Cardiac muscle cell (in vitro differentiated cells and primary cell): ENCODE measurements at regions not wholly inside any gene's neighbourhood (a gene's known extent, or its start where the extent isn't known, plus 50 kb on each side); places are given as distances from the start of the nearest gene placed in this dataset.

Experiments used
- DNase-seq, 2 donors: peaks; one replicate each; pipeline versions ENCODE4 v3.0.0 to v3.0.0-alpha.2; 2010 to 2017; ENCODE audit warnings: low read depth in 1 of 2, low spot score in 1 of 2
- H3K27ac ChIP-seq: fragments of 200-600 bp; sonication (generic); 2 replicates; pipeline ENCODE4 v1.5.1; 2016
- H3K27me3 ChIP-seq: fragments of 200-600 bp; sonication (generic); 2 replicates; pipeline ENCODE4 v1.6.0; 2016; ENCODE audit warnings: control low read depth
- H3K36me3 ChIP-seq: fragments of 200-600 bp; sonication (generic); 2 replicates; pipeline ENCODE4 v1.5.1; 2016; ENCODE audit warnings: control low read depth
- H3K4me1 ChIP-seq: fragments of 200-600 bp; sonication (generic); 2 replicates; pipeline ENCODE4 v1.8.1; 2017; ENCODE audit warnings: low read depth, mild to moderate bottlenecking, mixed run types
- H3K4me3 ChIP-seq: fragments of 200-600 bp; sonication (generic); 2 replicates; pipeline ENCODE4 v1.5.1; 2016; ENCODE audit warnings: mild to moderate bottlenecking
- H3K9me3 ChIP-seq: fragments of 200-600 bp; sonication (generic); 2 replicates; pipeline ENCODE4 v1.5.1; 2017; ENCODE audit warnings: low read depth, mild to moderate bottlenecking, control low read depth
- CTCF ChIP-seq: IDR thresholded peaks from 2 replicates; pipeline ENCODE4 v1.5.1; 2012; ENCODE audit warnings: low read depth, mild to moderate bottlenecking, low read length

GRCh38 chr6:134866563-134866962 lies 83.3 kb downstream of the ALDH8A1 start:
- Histone ChIP-seq H3K9me3 (no peaks in the 10 kb centered on the region), H3K27me3 (no peaks in the 10 kb centered on the region), H3K27ac (no peak overlapping the region), H3K36me3 (no peaks in the 10 kb centered on the region), H3K4me1 (no peaks in the 10 kb centered on the region), H3K4me3 (no peak overlapping the region)
- DNase-seq, result no peak
- no peak for TF ChIP-seq CTCF

GRCh38 chr6:134864558-134864957 lies 85.3 kb downstream of the ALDH8A1 start:
- DNase-seq, result no peak
- H3K27ac ChIP-seq, result no peak overlapping the region
- H3K4me1 ChIP-seq, result no peaks in the 10 kb centered on the region
- H3K36me3 ChIP-seq, result no peaks in the 10 kb centered on the region
- H3K9me3 ChIP-seq, result no peaks in the 10 kb centered on the region
- no peak overlapping the region for H3K4me3 ChIP-seq
- no peak for TF ChIP-seq CTCF
- no peaks in the 10 kb centered on the region for H3K27me3 ChIP-seq

GRCh38 chr6:134863763-134864510 lies 86.0 kb downstream of the ALDH8A1 start:
- H3K4me1 ChIP-seq, result no peaks in the 10 kb centered on the region
- no peak for TF ChIP-seq CTCF
- no peaks in the 10 kb centered on the region for H3K36me3 ChIP-seq
- no peaks in the 10 kb centered on the region for H3K9me3 ChIP-seq
- no peaks in the 10 kb centered on the region for H3K27me3 ChIP-seq
- H3K27ac ChIP-seq, result no peak overlapping the region
- H3K4me3 ChIP-seq, result no peak overlapping the region
- no peak for DNase-seq

- DNase-seq, result no peak
- Histone ChIP-seq H3K27ac (no peak overlapping the region), H3K9me3 (no peaks in the 10 kb centered on the region), H3K4me3 (no peak overlapping the region), H3K36me3 (no peaks in the 10 kb centered on the region), H3K4me1 (peaks cover 12% of the 10 kb centered on the region), H3K27me3 (no peaks in the 10 kb centered on the region)
- TF ChIP-seq CTCF, result no peak
These were observed 95.5 kb downstream of the ALDH8A1 start for GRCh38 chr6:134854366-134854765.

- DNase-seq, result peak; percentile 2 to 93
- H3K9me3 ChIP-seq, result no peaks in the 10 kb centered on the region
These were observed 96.5 kb downstream of the ALDH8A1 start for GRCh38 chr6:134853111-134854055.

More at GRCh38 chr6:134853111-134854055, 96.5 kb downstream of the ALDH8A1 start:
- Histone ChIP-seq H3K4me1 (peaks cover 12% of the 10 kb centered on the region), H3K4me3 (no peak overlapping the region), H3K36me3 (no peaks in the 10 kb centered on the region), H3K27me3 (no peaks in the 10 kb centered on the region), H3K27ac (peak overlapping the region; percentile 25)
- TF ChIP-seq CTCF, result no peak
